HG03432 (cell line): ENCODE measurements at regions not wholly inside any gene's neighbourhood (a gene's known extent, or its start where the extent isn't known, plus 50 kb on each side); places are given as distances from the start of the nearest gene placed in this dataset.
"Not testable (repeated sequence)": the region's sequence is repeated elsewhere in the genome, so short reads cannot be mapped to it uniquely, and the experiment has no call there.

Experiments used
- ATAC-seq: cut with Tn5 transposase; IDR thresholded peaks from one replicate; pipeline ENCODE4 v1.9.1; 2021; ENCODE audit warnings: mild to moderate bottlenecking, moderate library complexity; ENCODE audit not compliant: unreplicated experiment

GRCh38 chr5:97915106-97915505, 732.1 kb upstream of the RIOK2 start:
- ATAC-seq, result no peak

GRCh38 chr5:97918057-97918456, 735.0 kb upstream of the RIOK2 start:
- no peak for ATAC-seq

- ATAC-seq, result no peak
Measured at GRCh38 chr5:97918620-97919019, 735.6 kb upstream of the RIOK2 start.

- no peak for ATAC-seq
Measured at GRCh38 chr5:97919719-97920118, 736.7 kb upstream of the RIOK2 start.

- no peak for ATAC-seq
Measured at GRCh38 chr5:97922776-97923175, 739.7 kb upstream of the RIOK2 start.

GRCh38 chr5:97923496-97923895, 740.4 kb upstream of the RIOK2 start:
- ATAC-seq, result peak; percentile 74

- ATAC-seq, result peak; percentile 74
Measured at GRCh38 chr5:97923997-97924396, 741.0 kb upstream of the RIOK2 start.

- ATAC-seq, result no peak
Measured at GRCh38 chr5:97929383-97929782, 746.3 kb upstream of the RIOK2 start.

GRCh38 chr5:97931829-97932228, 748.8 kb upstream of the RIOK2 start:
- ATAC-seq, result no peak

GRCh38 chr5:97936231-97936630, 753.2 kb upstream of the RIOK2 start:
- no peak for ATAC-seq

GRCh38 chr5:97937846-97938245, 754.8 kb upstream of the RIOK2 start:
- no peak for ATAC-seq

GRCh38 chr5:97943036-97943435, 760.0 kb upstream of the RIOK2 start:
- ATAC-seq, result no peak

GRCh38 chr5:97951139-97951538, 768.1 kb upstream of the RIOK2 start:
- no peak for ATAC-seq

- ATAC-seq, result no peak
Measured at GRCh38 chr5:97955450-97955849, 772.4 kb upstream of the RIOK2 start.

GRCh38 chr5:97967292-97967691, 784.2 kb upstream of the RIOK2 start:
- ATAC-seq, result no peak

GRCh38 chr5:97968346-97968745, 785.3 kb upstream of the RIOK2 start:
- no peak for ATAC-seq

GRCh38 chr5:97979740-97980139, 793.7 kb upstream of the RGMB start:
- no peak for ATAC-seq

- ATAC-seq, result no peak
Measured at GRCh38 chr5:97980291-97980690, 793.2 kb upstream of the RGMB start.

GRCh38 chr5:97986069-97986468, 787.4 kb upstream of the RGMB start:
- ATAC-seq, result no peak

- ATAC-seq, result no peak
Measured at GRCh38 chr5:97991236-97991635, 782.2 kb upstream of the RGMB start.

- ATAC-seq, result no peak
Measured at GRCh38 chr5:97998941-97999340, 774.5 kb upstream of the RGMB start.

GRCh38 chr5:98004463-98004862, 769.0 kb upstream of the RGMB start:
- no peak for ATAC-seq

GRCh38 chr5:98016771-98017170, 756.7 kb upstream of the RGMB start:
- no peak for ATAC-seq

GRCh38 chr5:98030273-98030672, 743.2 kb upstream of the RGMB start:
- not testable (repeated sequence) for ATAC-seq
